PFSK-1 (cell line): ENCODE measurements at regions not wholly inside any gene's neighbourhood (a gene's known extent, or its start where the extent isn't known, plus 50 kb on each side); places are given as distances from the start of the nearest gene placed in this dataset.

Experiments
- FOXP2 ChIP-seq: optimal IDR thresholded peaks from 2 replicates; pipeline ENCODE3; 2011; ENCODE audit warnings: borderline replicate concordance, control low read depth, inconsistent platforms; ENCODE audit not compliant: insufficient read depth; ENCODE audit errors: extremely low read length, extremely low read depth
- POLR2AphosphoS5 ChIP-seq: IDR thresholded peaks from 2 replicates; pipeline ENCODE4 v1.6.1; 2012; ENCODE audit warnings: low read depth, mild to moderate bottlenecking, control low read depth, low read length, moderate library complexity
- SIN3A ChIP-seq: IDR thresholded peaks from 2 replicates; pipeline ENCODE4 v1.6.1; 2012; ENCODE audit warnings: mild to moderate bottlenecking, low read length, moderate library complexity, borderline replicate concordance; ENCODE audit not compliant: insufficient read depth
- TAF1 ChIP-seq: IDR thresholded peaks from 2 replicates; pipeline ENCODE4 v1.6.1; 2012; ENCODE audit warnings: low read length, control low read depth, borderline replicate concordance; ENCODE audit not compliant: insufficient read depth
- TF ChIP-seq, protein P1 (sequence below), 2 experiments: IDR thresholded peaks; 2 replicates each; pipeline versions ENCODE4 v1.6.1 to v1.8.0; 2011 to 2012; ENCODE audit warnings: low read depth in 2 of 2, low read length in 2 of 2, control low read depth in 1 of 2, inconsistent platforms in 1 of 2, mild to moderate bottlenecking in 1 of 2, moderate library complexity in 1 of 2; ENCODE audit not compliant: insufficient read depth in 1 of 2

DNA sequence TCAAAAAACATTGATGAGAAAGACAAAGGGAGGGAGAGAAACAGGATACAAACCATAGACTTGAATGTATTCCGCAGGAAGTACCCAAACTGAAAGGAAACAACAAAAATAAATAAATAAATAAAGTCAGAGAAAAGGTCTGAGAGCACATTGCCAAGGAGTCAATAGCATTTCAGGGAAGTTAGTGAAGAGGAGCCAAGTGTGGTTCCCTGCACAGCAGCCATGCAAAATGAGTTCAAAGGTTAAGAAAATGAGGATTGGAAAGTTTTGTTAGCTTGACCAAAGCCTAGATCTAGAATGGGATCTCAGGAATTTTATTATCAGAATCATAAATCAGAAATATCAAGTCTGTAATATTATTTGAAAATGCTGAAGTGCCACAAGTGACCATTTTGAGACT, 700.0 kb downstream of the MAFB start:
- no peak for TF ChIP-seq POLR2AphosphoS5
- TF ChIP-seq, protein P1, sequence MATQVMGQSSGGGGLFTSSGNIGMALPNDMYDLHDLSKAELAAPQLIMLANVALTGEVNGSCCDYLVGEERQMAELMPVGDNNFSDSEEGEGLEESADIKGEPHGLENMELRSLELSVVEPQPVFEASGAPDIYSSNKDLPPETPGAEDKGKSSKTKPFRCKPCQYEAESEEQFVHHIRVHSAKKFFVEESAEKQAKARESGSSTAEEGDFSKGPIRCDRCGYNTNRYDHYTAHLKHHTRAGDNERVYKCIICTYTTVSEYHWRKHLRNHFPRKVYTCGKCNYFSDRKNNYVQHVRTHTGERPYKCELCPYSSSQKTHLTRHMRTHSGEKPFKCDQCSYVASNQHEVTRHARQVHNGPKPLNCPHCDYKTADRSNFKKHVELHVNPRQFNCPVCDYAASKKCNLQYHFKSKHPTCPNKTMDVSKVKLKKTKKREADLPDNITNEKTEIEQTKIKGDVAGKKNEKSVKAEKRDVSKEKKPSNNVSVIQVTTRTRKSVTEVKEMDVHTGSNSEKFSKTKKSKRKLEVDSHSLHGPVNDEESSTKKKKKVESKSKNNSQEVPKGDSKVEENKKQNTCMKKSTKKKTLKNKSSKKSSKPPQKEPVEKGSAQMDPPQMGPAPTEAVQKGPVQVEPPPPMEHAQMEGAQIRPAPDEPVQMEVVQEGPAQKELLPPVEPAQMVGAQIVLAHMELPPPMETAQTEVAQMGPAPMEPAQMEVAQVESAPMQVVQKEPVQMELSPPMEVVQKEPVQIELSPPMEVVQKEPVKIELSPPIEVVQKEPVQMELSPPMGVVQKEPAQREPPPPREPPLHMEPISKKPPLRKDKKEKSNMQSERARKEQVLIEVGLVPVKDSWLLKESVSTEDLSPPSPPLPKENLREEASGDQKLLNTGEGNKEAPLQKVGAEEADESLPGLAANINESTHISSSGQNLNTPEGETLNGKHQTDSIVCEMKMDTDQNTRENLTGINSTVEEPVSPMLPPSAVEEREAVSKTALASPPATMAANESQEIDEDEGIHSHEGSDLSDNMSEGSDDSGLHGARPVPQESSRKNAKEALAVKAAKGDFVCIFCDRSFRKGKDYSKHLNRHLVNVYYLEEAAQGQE (IDR thresholded peaks at IDR 0.05; ENCODE audit: insufficient read depth in 1 of 2, low read depth in 2 of 2, low read length in 2 of 2) = no peak
- TF ChIP-seq SIN3A = no peak
- TF ChIP-seq TAF1 = no peak
- TF ChIP-seq FOXP2 = no peak
